B cell (primary cell): ENCODE measurements at regions not wholly inside any gene's neighbourhood (a gene's known extent, or its start where the extent isn't known, plus 50 kb on each side); places are given as distances from the start of the nearest gene placed in this dataset.

Experiments
- ATAC-seq: fragments of 200-7000 bp; cut with Tn5 transposase; one replicate; pipeline ENCODE4 v1.10.0; 2021; ENCODE audit warnings: low read depth, mild to moderate bottlenecking, moderate number of reproducible peaks, moderate library complexity
- CTCF ChIA-PET: fragments of 350-600 bp; sonication (Branson Sonifier 250); formaldehyde crosslinking; loops from one replicate; lab custom pipeline; 2021; ENCODE audit warnings: antibody characterized with exemption, inconsistent platforms; lab: Charles Lee
- POLR2A ChIA-PET: fragments of 350-600 bp; sonication (Branson Sonifier 250); formaldehyde crosslinking; loops from one replicate; lab custom pipeline; 2021; ENCODE audit warnings: antibody characterized with exemption; lab: Charles Lee
- DNase-seq: peaks from one replicate; pipeline ENCODE4 v3.0.0; 2013
- H2AFZ ChIP-seq: 2 replicates; pipeline ENCODE4 v1.6.1; 2012; ENCODE audit warnings: mild to moderate bottlenecking, low read depth, low read length; ENCODE audit not compliant: insufficient read depth, poor library complexity, severe bottlenecking
- H3K27ac ChIP-seq, 2 donors: 1 replicate in 1 of 2; 2 replicates in 1 of 2; pipeline ENCODE4 v1.5.1; 2012 to 2013; ENCODE audit warnings: low read length in 2 of 2, mild to moderate bottlenecking in 2 of 2, moderate library complexity in 1 of 2
- H3K27me3 ChIP-seq, 4 experiments: fragments of 200-600 bp in 1 of 4; sonication (generic) in 1 of 4; replicated peaks in 1 of 4; 1 replicate in 2 of 4; 2 replicates in 2 of 4; pipeline versions ENCODE4 v1.6.1 to v1.7.0; 2013 to 2016; ENCODE audit warnings: low read length in 3 of 4, mild to moderate bottlenecking in 2 of 4, mixed read lengths in 1 of 4, moderate library complexity in 1 of 4; ENCODE audit not compliant: insufficient read depth in 4 of 4, control insufficient read depth in 3 of 4; ENCODE audit errors: control extremely low read depth in 1 of 4
- H3K36me3 ChIP-seq, 2 experiments: replicated peaks in 1 of 2; 1 replicate in 1 of 2; 2 replicates in 1 of 2; pipeline versions ENCODE4 v1.6.1 to v1.7.1; 2013; ENCODE audit warnings: low read length in 1 of 2; ENCODE audit not compliant: insufficient read depth in 2 of 2, control insufficient read depth in 1 of 2; ENCODE audit errors: control extremely low read depth in 1 of 2, extremely low read depth in 1 of 2
- H3K4me1 ChIP-seq, 2 donors: fragments of 200-600 bp in 1 of 2; sonication (generic) in 1 of 2; 1 replicate in 1 of 2; 2 replicates in 1 of 2; pipeline versions ENCODE4 v1.5.1 to v1.6.1; 2013 to 2017; ENCODE audit warnings: low read length in 2 of 2; ENCODE audit not compliant: control insufficient read depth in 2 of 2, insufficient read depth in 2 of 2
- H3K4me2 ChIP-seq: replicated peaks from 2 replicates; pipeline ENCODE3; 2012; ENCODE audit warnings: mild to moderate bottlenecking, low read depth, low read length; ENCODE audit not compliant: poor library complexity, severe bottlenecking
- H3K4me3 ChIP-seq, 5 experiments: fragments of 200-600 bp in 1 of 5; sonication (generic) in 1 of 5; 1 replicate in 3 of 5; 2 replicates in 2 of 5; pipeline versions ENCODE4 v1.5.1 to v1.7.0; 2011 to 2016; ENCODE audit warnings: low read length in 4 of 5, mild to moderate bottlenecking in 4 of 5, low read depth in 2 of 5, control low read depth in 1 of 5, moderate library complexity in 1 of 5; ENCODE audit not compliant: insufficient read depth in 1 of 5; ENCODE audit errors: control extremely low read depth in 1 of 5, extremely low read depth in 1 of 5
- H3K79me2 ChIP-seq: fragments of 200-600 bp; sonication (generic); one replicate; pipeline ENCODE4 v1.6.0; 2016; ENCODE audit warnings: low read length; ENCODE audit not compliant: control insufficient read depth, insufficient read depth
- H3K9ac ChIP-seq: fragments of 200-600 bp; sonication (generic); 2 replicates; pipeline ENCODE4 v1.6.1; 2017; ENCODE audit warnings: mild to moderate bottlenecking, low read length, moderate library complexity
- H3K9me3 ChIP-seq, 3 donors: one replicate each; pipeline versions ENCODE4 v1.6.1 to v1.7.1; 2013; ENCODE audit warnings: low read length in 2 of 3; ENCODE audit not compliant: control insufficient read depth in 2 of 3, insufficient read depth in 1 of 3; ENCODE audit errors: control extremely low read depth in 1 of 3
- H4K20me1 ChIP-seq: 2 replicates; pipeline ENCODE4 v1.6.0; 2012; ENCODE audit warnings: mild to moderate bottlenecking, low read length; ENCODE audit not compliant: insufficient read depth, control insufficient read depth, poor library complexity, severe bottlenecking
- H3K27ac Mint-ChIP-seq: one replicate; pipeline ENCODE4 v1.8.0; 2021; ENCODE audit warnings: mixed read lengths
- H3K27me3 Mint-ChIP-seq: one replicate; pipeline ENCODE4 v1.8.0; 2021; ENCODE audit warnings: mixed read lengths
- H3K4me1 Mint-ChIP-seq: one replicate; pipeline ENCODE4 v1.8.0; 2021; ENCODE audit warnings: mixed read lengths
- H3K4me3 Mint-ChIP-seq: one replicate; pipeline ENCODE4 v1.8.0; 2021; ENCODE audit warnings: mixed read lengths
- H3K9me3 Mint-ChIP-seq: one replicate; pipeline ENCODE4 v1.8.0; 2022; ENCODE audit warnings: mixed read lengths; ENCODE audit not compliant: insufficient read depth
- CTCF ChIP-seq: fragments of 200-600 bp; IDR thresholded peaks from one replicate; pipeline ENCODE4 v1.8.0; 2022; ENCODE audit warnings: antibody characterized with exemption, mild to moderate bottlenecking
- EZH2 ChIP-seq: IDR thresholded peaks from 2 replicates; pipeline ENCODE4 v1.6.1; 2012; ENCODE audit warnings: borderline replicate concordance, low read depth, mild to moderate bottlenecking, moderate library complexity, low read length; ENCODE audit not compliant: insufficient read depth, poor library complexity, severe bottlenecking
- WGBS: methylation state at CpG from one replicate; pipeline ENCODE4 v1.1.5; 2013; ENCODE audit warnings: missing lambda C conversion rate; ENCODE audit not compliant: insufficient coverage; 5-methylcytosine and 5-hydroxymethylcytosine counted together
- intact Hi-C: fragments of 100-400 bp; cut with micrococcal nuclease; formaldehyde crosslinking; loops from one replicate; pipeline ENCODE4 v1.10.0; 2022

DNA sequence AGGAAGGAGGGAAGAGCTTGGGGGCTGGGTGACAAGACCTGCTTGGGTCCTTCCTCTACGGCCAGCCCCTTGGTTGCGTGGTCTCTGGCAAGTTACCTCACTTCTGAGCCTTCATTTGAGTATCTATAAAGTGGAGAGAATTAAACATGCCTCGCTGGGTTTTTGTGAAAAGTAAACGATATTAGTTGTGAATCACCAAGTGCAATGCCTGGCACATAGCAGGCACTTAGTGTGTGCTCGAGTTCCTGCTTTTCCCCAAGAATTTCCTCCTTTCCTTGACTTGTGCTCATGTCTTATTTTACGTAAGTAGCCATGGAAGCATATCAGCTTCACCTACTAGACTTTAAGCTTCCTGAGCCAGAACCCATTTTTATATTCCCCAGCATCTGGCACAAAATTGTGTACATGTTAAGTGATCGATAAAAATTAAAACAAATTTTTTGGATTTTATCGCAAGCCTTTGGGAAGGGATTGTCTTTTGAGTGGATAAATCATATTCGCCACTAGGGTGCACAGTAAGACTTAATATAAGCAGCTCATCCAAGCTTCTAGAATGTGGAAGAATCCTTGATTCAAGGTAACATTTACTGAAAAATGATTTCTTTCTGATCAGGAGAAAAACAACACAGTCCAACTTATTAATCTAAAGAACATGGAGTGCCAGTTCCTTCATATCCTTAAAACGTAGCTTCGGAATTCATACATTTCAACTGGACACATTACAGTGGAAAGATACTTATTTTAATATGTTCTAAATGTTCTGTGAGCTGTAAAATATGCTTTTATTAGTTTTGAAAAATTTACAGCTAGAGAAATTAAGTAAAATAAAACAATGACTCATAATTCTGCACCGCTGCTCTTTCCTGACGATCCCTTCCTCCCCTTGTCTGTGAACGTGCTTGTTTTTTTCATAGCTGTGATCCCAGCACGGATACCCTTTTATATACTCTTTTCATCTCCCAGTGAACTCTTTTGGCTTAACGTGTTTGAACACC is 62.0 kb downstream of the SLC25A47 start:
- H3K9me3 ChIP-seq = no peaks in the 10 kb centered on the region
- H3K9ac ChIP-seq = no peak overlapping the region
- CTCF ChIA-PET = interaction anchor here (0.9 to 2.3 kb wide), 12 partner anchors 10 to 1244 kb away, joined by 3 to 8 read pairs (median 4); no protein-coding TSS in a partner anchor
- no peak overlapping the region for H2AFZ ChIP-seq
- H3K9me3 Mint-ChIP-seq = no peaks in the 10 kb centered on the region
- intact Hi-C loops = no loop called here
- no peak overlapping the region for H3K4me3 Mint-ChIP-seq
- DNase-seq = no peak
- peaks cover 22% of the 10 kb centered on the region for H3K79me2 ChIP-seq
- H3K27me3 Mint-ChIP-seq = no peaks in the 10 kb centered on the region
- no peak overlapping the region for H3K4me3 ChIP-seq
- 97% methylated on average over 11 of the region's 16 CpGs for WGBS
- TF ChIP-seq CTCF (no peak), EZH2 (no peak)
- no peak overlapping the region for H3K4me2 ChIP-seq
- POLR2A ChIA-PET = interaction anchor here (0.5 kb wide), 1 partner anchor 125 kb away, joined by 13 read pairs; no protein-coding TSS in a partner anchor
- peaks cover 4% of the 10 kb centered on the region for H4K20me1 ChIP-seq
- H3K27ac ChIP-seq = no peak overlapping the region
- H3K4me1 ChIP-seq = peaks cover 0 to 2% of the 10 kb centered on the region in 2 donors
- no peak for ATAC-seq
- H3K36me3 ChIP-seq = peaks cover 5 to 9% of the 10 kb centered on the region in 2 experiments
- H3K27me3 ChIP-seq = no peaks in the 10 kb centered on the region
- H3K4me1 Mint-ChIP-seq = no peaks in the 10 kb centered on the region
- H3K27ac Mint-ChIP-seq = no peak overlapping the region

GRCh38 chr14:100386121-100386520 is 63.0 kb downstream of the SLC25A47 start:
- ChIA-PET CTCF (interaction anchor here (0.9 to 2.3 kb wide), 6 partner anchors 67 to 1243 kb away, joined by 3 to 8 read pairs (median 4); no protein-coding TSS in a partner anchor), POLR2A (interaction anchor here (0.5 kb wide), 1 partner anchor 126 kb away, joined by 13 read pairs; no protein-coding TSS in a partner anchor)
- H2AFZ ChIP-seq = no peak overlapping the region
- H3K27me3 ChIP-seq = no peaks in the 10 kb centered on the region
- no CpG with 5 or more reads among the region's 2 CpGs for WGBS
- no peak overlapping the region for H3K4me2 ChIP-seq
- TF ChIP-seq EZH2 = no peak
- no peak for TF ChIP-seq CTCF
- ATAC-seq (no peak), DNase-seq (no peak)
- H3K9me3 ChIP-seq = no peaks in the 10 kb centered on the region
- H3K36me3 ChIP-seq = peaks cover 5 to 8% of the 10 kb centered on the region in 2 experiments
- intact Hi-C loops = no loop called here
- Mint-ChIP-seq H3K9me3 (no peaks in the 10 kb centered on the region), H3K4me3 (no peak overlapping the region), H3K27ac (no peak overlapping the region), H3K4me1 (no peaks in the 10 kb centered on the region), H3K27me3 (no peaks in the 10 kb centered on the region)
- peaks cover 0 to 2% of the 10 kb centered on the region in 2 donors for H3K4me1 ChIP-seq
- peaks cover 27% of the 10 kb centered on the region for H3K79me2 ChIP-seq
- no peak overlapping the region for H3K9ac ChIP-seq
- H3K4me3 ChIP-seq = no peak overlapping the region
- H3K27ac ChIP-seq = no peak overlapping the region
- peaks cover 4% of the 10 kb centered on the region for H4K20me1 ChIP-seq
